Prostate gland (tissue), 2 donors: ENCODE measurements at regions not wholly inside any gene's neighbourhood (a gene's known extent, or its start where the extent isn't known, plus 50 kb on each side); places are given as distances from the start of the nearest gene placed in this dataset.

ENCODE experiments used
- CTCF ChIP-seq, 4 experiments: fragments of 200-600 bp in 2 of 4; fragments of 450-650 bp in 2 of 4; sonication (generic) in 2 of 4; IDR thresholded peaks; 1 replicate in 3 of 4; 2 replicates in 1 of 4; pipeline ENCODE4 v1.5.1; 2016 to 2019; ENCODE audit warnings: antibody characterized with exemption in 4 of 4, mild to moderate bottlenecking in 2 of 4, moderate library complexity in 2 of 4
- POLR2A ChIP-seq: fragments of 450-650 bp; IDR thresholded peaks from one replicate; pipeline ENCODE4 v1.6.1; 2016; ENCODE audit warnings: antibody characterized with exemption, mild to moderate bottlenecking

- no peak for TF ChIP-seq CTCF (IDR thresholded peaks at IDR 0.05)
- TF ChIP-seq POLR2A, result no peak
Observed at GRCh38 chr5:123696921-123697341, 185.0 kb downstream of the CSNK1G3 start.
